GM12891 (cell line): ENCODE measurements at regions not wholly inside any gene's neighbourhood (a gene's known extent, or its start where the extent isn't known, plus 50 kb on each side); places are given as distances from the start of the nearest gene placed in this dataset.
"Not testable (repeated sequence)": the region's sequence is repeated elsewhere in the genome, so short reads cannot be mapped to it uniquely, and the experiment has no call there.

Source experiments
- PAX5 ChIP-seq: IDR thresholded peaks from 2 replicates; pipeline ENCODE4 v1.6.1; 2011; ENCODE audit warnings: low read length, moderate library complexity, mild to moderate bottlenecking; ENCODE audit not compliant: insufficient read depth, severe bottlenecking
- POLR2A ChIP-seq: IDR thresholded peaks from 2 replicates; pipeline ENCODE4 v1.6.1; 2011; ENCODE audit warnings: low read depth, low read length, control low read depth
- POLR2AphosphoS5 ChIP-seq: IDR thresholded peaks from 2 replicates; pipeline ENCODE4 v1.6.1; 2011; ENCODE audit warnings: low read depth, low read length, control low read depth
- POU2F2 ChIP-seq: IDR thresholded peaks from 2 replicates; pipeline ENCODE4 v1.6.1; 2011; ENCODE audit warnings: low read depth, mild to moderate bottlenecking, control low read depth, low read length, moderate library complexity
- SPI1 ChIP-seq: IDR thresholded peaks from 2 replicates; pipeline ENCODE4 v1.6.1; 2011; ENCODE audit warnings: low read depth, low read length, control low read depth
- TAF1 ChIP-seq: IDR thresholded peaks from 2 replicates; pipeline ENCODE4 v1.6.1; 2011; ENCODE audit warnings: low read depth, low read length, control low read depth

DNA sequence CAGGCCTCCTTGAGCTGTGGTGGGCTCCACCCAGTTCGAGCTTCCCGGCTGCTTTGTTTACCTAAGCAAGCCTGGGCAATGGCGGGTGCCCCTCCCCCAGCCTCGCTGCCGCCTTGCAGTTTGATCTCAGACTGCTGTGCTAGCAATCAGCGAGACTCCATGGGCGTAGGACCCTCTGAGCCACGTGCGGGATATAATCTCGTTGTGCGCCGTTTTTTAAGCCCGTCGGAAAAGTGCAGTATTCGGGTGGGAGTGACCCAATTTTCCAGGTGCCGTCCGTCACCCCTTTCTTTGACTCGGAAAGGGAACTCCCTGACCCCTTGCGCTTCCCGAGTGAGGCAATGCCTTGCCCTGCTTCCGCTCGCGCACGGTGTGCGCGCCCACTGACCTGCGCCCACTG, 257.3 kb upstream of the TUT7 start:
- TF ChIP-seq POLR2A, POLR2AphosphoS5, TAF1, PAX5, SPI1, POU2F2: not testable (repeated sequence)
